HUES48 (cell line): ENCODE measurements at regions not wholly inside any gene's neighbourhood (a gene's known extent, or its start where the extent isn't known, plus 50 kb on each side); places are given as distances from the start of the nearest gene placed in this dataset.
"Not testable (repeated sequence)": the region's sequence is repeated elsewhere in the genome, so short reads cannot be mapped to it uniquely, and the experiment has no call there.

Experiments
- H3K27ac ChIP-seq: one replicate; pipeline ENCODE4 v1.7.0; 2013; ENCODE audit warnings: low read depth, low read length, inconsistent platforms
- H3K27me3 ChIP-seq: 2 replicates; pipeline ENCODE4 v1.6.1; 2013; ENCODE audit warnings: mild to moderate bottlenecking, low read length; ENCODE audit not compliant: control insufficient read depth, insufficient read depth
- H3K36me3 ChIP-seq: 2 replicates; pipeline ENCODE4 v1.6.1; 2013; ENCODE audit warnings: low read length; ENCODE audit not compliant: control insufficient read depth, insufficient read depth
- H3K4me1 ChIP-seq: 2 replicates; pipeline ENCODE4 v1.6.1; 2013; ENCODE audit warnings: mild to moderate bottlenecking, low read length; ENCODE audit not compliant: control insufficient read depth, insufficient read depth
- H3K4me3 ChIP-seq: 2 replicates; pipeline ENCODE4 v1.5.1; 2013; ENCODE audit warnings: mild to moderate bottlenecking, low read depth, low read length
- H3K9ac ChIP-seq: 2 replicates; pipeline ENCODE4 v1.6.1; 2013; ENCODE audit warnings: mild to moderate bottlenecking, low read depth, low read length, moderate library complexity
- H3K9me3 ChIP-seq: 2 replicates; pipeline ENCODE4 v1.6.1; 2013; ENCODE audit warnings: low read length; ENCODE audit not compliant: control insufficient read depth, insufficient read depth

DNA sequence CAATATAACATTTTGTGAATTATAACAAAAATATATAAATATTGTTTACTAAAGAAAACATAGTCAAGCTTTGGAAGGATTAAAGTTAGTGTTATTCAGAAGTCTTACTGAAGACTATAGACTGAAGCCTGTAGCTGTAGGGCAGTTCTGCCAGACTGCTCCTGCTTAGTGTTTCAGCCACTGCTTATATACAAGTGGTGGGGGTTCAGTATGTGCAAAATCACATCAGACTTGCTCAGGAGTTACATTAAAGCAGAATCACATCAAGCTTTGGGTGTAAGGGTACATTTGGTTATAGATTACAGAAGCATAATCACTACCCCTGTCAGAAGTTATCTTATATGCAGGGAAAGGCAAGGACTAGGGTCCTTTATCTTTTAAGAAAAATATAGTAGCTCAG lies 653.8 kb downstream of the ANKRD7 start:
- Histone ChIP-seq H3K27ac (no peak overlapping the region), H3K4me3 (no peak overlapping the region), H3K9ac (no peak overlapping the region), H3K36me3 (no peaks in the 10 kb centered on the region), H3K27me3 (no peaks in the 10 kb centered on the region), H3K9me3 (no peaks in the 10 kb centered on the region), H3K4me1 (peaks cover 13% of the 10 kb centered on the region)

DNA sequence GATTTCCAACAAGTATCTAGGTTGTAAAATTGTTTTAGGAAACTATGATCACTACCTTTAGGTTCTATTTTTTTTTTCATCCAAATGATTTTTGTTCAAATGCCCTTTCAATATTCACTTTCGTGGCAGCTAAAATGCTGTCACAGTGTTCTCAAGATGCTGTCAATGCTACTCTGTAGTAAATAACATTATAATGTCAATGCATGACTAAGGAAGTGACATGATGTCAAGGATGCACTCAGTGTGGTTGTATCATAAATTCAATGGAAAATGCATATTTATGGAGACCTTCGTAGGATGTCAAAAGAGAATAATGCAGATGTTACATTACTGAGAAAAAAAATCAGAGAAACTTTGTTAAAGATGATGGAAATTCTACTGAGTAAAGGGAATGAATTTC lies 673.8 kb downstream of the ANKRD7 start:
- Histone ChIP-seq H3K27ac (no peak overlapping the region), H3K4me3 (no peak overlapping the region), H3K36me3 (no peaks in the 10 kb centered on the region), H3K4me1 (no peaks in the 10 kb centered on the region), H3K27me3 (no peaks in the 10 kb centered on the region), H3K9me3 (no peaks in the 10 kb centered on the region), H3K9ac (no peak overlapping the region)

DNA sequence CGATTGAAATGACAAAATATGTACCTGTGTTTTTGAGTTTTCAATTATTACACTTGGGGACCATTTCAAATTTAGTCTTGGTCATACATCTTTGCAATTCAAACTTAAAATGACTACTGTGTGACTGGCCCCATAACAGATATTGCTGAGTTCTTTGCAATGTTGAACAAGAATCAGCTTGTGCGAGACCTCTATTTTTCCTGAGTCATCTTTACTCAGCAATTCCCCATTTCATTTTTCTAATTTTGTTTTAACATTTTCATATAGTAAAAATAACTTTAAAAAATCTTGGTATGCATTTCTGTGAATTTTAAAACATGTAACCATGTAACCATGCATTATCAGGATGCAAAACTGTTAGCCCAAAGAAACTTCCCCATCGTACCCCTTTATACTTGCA lies 678.1 kb downstream of the ANKRD7 start:
- no peak overlapping the region for H3K4me3 ChIP-seq
- H3K9me3 ChIP-seq = no peaks in the 10 kb centered on the region
- no peaks in the 10 kb centered on the region; the same call in none of the 2 replicates for H3K4me1 ChIP-seq
- H3K27me3 ChIP-seq = no peaks in the 10 kb centered on the region
- H3K9ac ChIP-seq = no peak overlapping the region
- H3K36me3 ChIP-seq = no peaks in the 10 kb centered on the region
- no peak overlapping the region for H3K27ac ChIP-seq

DNA sequence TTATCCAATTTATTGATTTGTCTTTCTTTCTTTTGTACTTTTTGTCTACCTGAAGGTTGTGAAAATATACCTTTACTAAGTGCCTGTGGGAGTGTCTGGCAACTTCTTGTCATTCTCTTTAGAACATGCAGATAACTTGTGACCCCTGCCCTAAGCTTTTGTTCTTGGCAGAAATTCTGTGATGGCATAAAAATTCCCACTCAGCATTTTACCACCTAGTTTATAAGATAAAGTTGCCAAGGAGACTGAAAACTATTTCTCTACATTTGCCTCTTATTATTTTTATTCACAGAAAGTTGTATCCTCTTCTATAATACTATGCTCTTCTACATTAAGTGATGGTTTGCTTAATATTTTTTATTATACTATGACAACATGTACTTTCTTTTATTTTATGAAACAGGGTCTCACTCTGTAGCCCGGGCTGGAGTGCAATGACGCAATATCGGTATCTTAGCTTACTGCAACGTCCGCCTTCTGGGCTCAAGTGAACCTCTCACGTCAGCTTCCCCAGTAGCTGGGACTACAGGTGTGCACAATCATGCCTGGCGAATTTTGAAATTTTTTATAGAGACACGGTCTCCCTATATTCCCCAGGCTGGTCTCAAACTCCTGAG lies 683.5 kb downstream of the ANKRD7 start:
- Histone ChIP-seq H3K9me3 (no peaks in the 10 kb centered on the region), H3K27ac (no peak overlapping the region), H3K27me3 (no peaks in the 10 kb centered on the region), H3K4me1 (no peaks in the 10 kb centered on the region; the same call in none of the 2 replicates), H3K36me3 (no peaks in the 10 kb centered on the region), H3K9ac (no peak overlapping the region), H3K4me3 (no peak overlapping the region)

DNA sequence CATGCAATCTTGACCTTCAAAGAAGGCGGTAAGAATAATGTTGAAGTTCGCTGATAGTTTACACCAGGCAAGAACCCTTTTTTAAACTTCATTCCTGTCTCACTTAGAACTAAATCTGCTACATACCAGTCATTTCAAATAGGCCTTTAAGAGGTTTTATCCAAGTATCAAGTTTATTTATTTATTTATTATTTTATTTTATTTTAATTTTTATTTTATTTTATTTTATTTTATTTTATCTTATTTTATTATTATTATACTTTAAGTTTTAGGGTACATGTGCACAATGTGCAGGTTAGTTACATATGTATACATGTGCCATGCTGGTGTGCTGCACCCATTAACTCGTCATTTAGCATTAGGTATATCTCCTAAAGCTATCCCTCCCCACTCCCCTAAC lies 691.6 kb downstream of the ANKRD7 start:
- H3K4me3 ChIP-seq, H3K4me1 ChIP-seq, H3K36me3 ChIP-seq, H3K27me3 ChIP-seq, H3K9me3 ChIP-seq, H3K9ac ChIP-seq, H3K27ac ChIP-seq: not testable (repeated sequence)

DNA sequence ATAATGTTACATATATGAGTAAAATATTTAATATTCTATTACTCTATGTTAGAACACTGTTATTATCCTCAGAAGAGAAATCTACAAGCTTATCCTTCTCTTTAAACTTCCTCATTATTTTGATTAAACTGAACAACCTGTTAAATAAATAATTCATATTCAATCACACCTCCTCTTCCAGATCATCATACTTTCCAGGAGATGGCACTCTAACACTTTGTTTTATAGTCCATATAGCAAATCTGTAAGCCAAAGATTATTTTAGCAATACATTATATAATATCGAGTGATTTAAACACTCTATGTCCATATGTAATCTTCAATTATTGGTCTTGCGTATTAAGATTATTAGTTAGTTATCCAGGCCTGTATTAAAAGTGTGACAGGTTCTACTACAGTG lies 694.1 kb downstream of the ANKRD7 start:
- no peak overlapping the region for H3K9ac ChIP-seq
- H3K36me3 ChIP-seq = no peaks in the 10 kb centered on the region
- H3K4me1 ChIP-seq = no peaks in the 10 kb centered on the region
- no peak overlapping the region for H3K4me3 ChIP-seq
- H3K27me3 ChIP-seq = no peaks in the 10 kb centered on the region
- H3K9me3 ChIP-seq = no peaks in the 10 kb centered on the region
- no peak overlapping the region for H3K27ac ChIP-seq

DNA sequence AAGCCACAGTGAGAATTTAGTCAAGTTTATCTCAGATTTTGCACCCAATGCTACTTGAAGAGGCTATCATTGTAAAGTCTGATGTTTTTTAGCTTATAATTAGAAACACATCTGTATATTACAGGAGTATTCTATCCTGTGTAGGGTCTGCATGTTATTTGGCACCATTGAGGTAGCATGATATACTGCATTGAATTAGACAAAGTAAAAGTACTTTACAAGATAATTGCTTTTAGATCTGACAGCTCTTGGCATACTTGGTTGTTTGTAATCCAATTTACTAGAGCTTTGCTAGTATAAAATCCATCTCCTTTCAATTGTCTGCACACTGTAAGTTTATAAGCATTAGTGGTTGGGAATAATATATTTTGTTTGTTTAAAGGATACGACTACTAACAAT lies 714.3 kb downstream of the ANKRD7 start:
- no peak overlapping the region for H3K9ac ChIP-seq
- H3K36me3 ChIP-seq = no peaks in the 10 kb centered on the region
- H3K27me3 ChIP-seq = no peaks in the 10 kb centered on the region
- H3K4me1 ChIP-seq = no peaks in the 10 kb centered on the region
- H3K27ac ChIP-seq = no peak overlapping the region
- no peak overlapping the region for H3K4me3 ChIP-seq
- H3K9me3 ChIP-seq = no peaks in the 10 kb centered on the region

DNA sequence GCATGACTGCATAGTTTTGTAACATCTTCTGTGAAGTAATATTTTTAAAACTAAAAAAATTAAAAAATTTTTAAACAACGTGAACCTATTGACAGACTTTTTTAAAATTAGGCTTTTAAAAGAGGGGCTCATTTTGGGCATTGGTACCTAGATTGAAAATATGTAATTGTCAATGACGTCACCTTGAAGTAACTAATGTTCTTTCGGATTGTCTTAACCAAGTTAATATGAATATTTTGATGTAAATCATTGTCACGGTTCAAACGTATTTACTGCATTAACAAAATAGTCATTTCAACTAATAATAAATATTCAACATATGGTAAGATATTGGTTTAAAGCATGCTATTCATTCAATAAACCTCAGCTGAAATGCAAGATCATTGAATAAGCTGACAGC lies 719.8 kb downstream of the ANKRD7 start:
- H3K4me1 ChIP-seq = no peaks in the 10 kb centered on the region
- no peaks in the 10 kb centered on the region for H3K36me3 ChIP-seq
- H3K9me3 ChIP-seq = no peaks in the 10 kb centered on the region

DNA sequence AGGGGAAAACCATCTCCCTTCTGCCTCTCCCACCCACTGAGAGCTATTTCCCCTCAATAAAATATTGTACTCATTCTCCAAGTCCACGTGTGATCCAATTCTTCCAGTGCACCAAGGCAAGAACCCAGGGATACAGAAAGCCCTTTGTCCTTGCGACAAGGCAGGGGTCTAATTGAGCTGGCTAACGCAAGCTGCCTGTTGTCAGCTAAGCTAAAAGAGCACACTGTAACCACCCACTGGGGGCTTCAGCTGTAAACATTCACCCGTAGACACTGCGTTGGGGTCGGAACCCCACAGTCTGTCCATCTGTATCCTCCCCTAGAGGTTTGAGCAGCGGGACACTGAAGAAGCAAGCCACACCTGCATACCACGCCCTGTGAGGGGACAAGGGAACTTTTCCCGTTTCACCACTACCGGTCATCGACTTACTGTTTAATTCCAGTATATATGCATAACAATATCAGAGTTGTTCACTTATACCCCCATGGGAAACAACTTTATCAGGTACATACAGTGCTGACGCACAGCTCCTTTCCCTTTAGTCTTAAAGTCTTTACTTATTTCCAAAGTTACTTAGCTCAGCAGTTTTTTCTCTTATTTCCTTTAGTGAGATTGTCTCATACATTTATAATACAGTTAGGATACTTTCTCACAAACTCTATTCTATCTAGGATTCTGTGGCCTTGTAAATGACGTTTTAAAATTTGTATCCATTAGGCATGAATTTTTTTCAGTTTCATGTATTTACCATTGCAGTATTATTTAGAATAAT lies 721.6 kb downstream of the ANKRD7 start:
- Histone ChIP-seq H3K4me1 (no peaks in the 10 kb centered on the region), H3K36me3 (no peaks in the 10 kb centered on the region), H3K9ac (no peak overlapping the region), H3K27ac (no peak overlapping the region), H3K4me3 (no peak overlapping the region), H3K9me3 (no peaks in the 10 kb centered on the region), H3K27me3 (no peaks in the 10 kb centered on the region)

More for the DNA sequence above, 719.8 kb downstream of the ANKRD7 start:
- Histone ChIP-seq H3K9ac (no peak overlapping the region), H3K27me3 (no peaks in the 10 kb centered on the region), H3K27ac (no peak overlapping the region), H3K4me3 (no peak overlapping the region)

DNA sequence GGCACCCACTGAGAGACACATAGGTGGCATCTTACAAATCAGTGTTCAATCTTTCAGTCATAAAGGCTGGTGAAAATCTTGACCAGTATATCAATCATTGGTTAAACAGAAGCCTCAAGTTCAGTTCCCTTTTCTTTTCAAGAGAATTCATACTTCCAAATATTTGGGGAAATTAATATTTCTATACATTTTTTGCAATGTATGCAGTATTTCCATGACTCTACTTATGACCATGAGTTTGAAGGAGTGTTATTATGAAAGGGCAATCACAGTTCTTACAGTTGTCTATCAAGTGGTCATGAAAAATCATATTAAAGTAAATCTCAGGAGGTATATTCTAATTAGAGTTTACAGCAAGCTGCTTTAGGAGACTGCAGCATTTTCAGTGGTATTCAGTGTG lies 724.0 kb downstream of the ANKRD7 start:
- no peaks in the 10 kb centered on the region for H3K4me1 ChIP-seq
- no peaks in the 10 kb centered on the region for H3K9me3 ChIP-seq
- no peaks in the 10 kb centered on the region for H3K27me3 ChIP-seq
- H3K4me3 ChIP-seq = no peak overlapping the region
- no peaks in the 10 kb centered on the region for H3K36me3 ChIP-seq
- no peak overlapping the region for H3K27ac ChIP-seq
- no peak overlapping the region for H3K9ac ChIP-seq

DNA sequence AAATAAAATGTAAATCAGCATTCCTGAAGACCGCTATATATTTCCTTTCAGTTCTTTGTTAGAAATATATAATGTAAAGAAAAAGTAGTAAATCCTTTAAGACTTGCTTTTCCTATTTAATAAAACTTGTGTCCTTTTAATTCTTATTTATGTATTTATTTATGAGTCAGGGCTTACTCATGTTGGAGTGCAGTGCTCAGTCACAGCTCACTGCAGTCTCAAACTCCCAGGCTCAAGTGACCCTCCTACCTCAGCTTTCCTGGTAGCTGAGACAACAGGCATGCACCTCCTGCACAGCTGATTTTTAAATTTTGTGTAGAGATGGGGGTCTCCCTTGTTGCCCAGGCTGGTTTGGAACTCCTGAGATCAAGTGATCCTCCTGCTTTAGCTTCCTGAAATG lies 724.5 kb downstream of the ANKRD7 start:
- Histone ChIP-seq H3K27ac (no peak overlapping the region), H3K9ac (no peak overlapping the region), H3K4me3 (no peak overlapping the region), H3K27me3 (no peaks in the 10 kb centered on the region), H3K36me3 (no peaks in the 10 kb centered on the region), H3K9me3 (no peaks in the 10 kb centered on the region), H3K4me1 (no peaks in the 10 kb centered on the region)
